ENCODE measurements at regions not wholly inside any gene's neighbourhood (a gene's known extent, or its start where the extent isn't known, plus 50 kb on each side); places are given as distances from the start of the nearest gene placed in this dataset.

DNA sequence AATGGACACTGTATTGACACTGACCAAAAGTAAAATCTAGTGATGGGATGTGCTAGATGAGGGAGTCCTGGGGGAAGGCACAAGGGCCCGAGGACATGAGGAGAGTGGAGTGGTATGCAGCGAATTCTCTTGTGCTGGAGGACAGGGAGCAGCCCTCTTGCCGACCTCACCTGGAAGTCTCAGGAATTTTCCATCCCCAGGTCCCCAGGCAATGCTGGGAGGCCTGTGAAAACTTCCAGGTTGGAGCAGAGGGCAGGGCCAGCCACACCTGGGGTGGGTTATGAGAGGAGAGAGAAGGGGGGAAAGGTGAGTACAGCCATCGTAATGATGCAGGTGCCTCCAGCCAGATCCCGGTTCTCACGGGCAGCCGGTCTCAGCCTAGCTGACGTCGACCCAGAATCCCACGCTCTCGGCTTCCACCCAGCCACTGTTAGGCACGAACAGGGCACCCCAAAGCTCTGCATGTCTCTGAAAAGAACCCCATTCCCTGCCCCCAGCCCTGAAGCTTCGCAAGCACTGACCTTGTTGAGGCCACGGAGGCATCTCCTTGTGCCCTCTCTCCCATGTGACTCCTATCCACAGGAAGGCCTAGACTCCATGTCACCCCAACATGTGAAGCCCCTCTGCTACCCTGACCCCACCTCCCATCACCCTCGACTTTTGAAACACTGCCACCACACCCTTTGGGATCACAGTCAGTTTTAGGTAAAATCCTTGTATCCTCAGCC lies 239.7 kb upstream of the MYO3A start:
- Histone ChIP-seq H3K4me3 (ENCODE audit: low read depth in 1 of 2, low read length in 2 of 2) (no peak overlapping the region), H3K4me1 (ENCODE audit: control insufficient read depth in 1 of 2, insufficient read depth in 2 of 2, low read length in 2 of 2) (no peaks in the 10 kb centered on the region), H3K9me3 (ENCODE audit: control insufficient read depth in 1 of 2, low read length in 2 of 2) (no peaks in the 10 kb centered on the region), H3K27ac (ENCODE audit: low read length) (no peak overlapping the region), H3K36me3 (ENCODE audit: control insufficient read depth in 1 of 2, insufficient read depth in 2 of 2, low read length in 2 of 2) (no peaks in the 10 kb centered on the region), H3K27me3 (ENCODE audit: low read depth, low read length) (no peaks in the 10 kb centered on the region)

DNA sequence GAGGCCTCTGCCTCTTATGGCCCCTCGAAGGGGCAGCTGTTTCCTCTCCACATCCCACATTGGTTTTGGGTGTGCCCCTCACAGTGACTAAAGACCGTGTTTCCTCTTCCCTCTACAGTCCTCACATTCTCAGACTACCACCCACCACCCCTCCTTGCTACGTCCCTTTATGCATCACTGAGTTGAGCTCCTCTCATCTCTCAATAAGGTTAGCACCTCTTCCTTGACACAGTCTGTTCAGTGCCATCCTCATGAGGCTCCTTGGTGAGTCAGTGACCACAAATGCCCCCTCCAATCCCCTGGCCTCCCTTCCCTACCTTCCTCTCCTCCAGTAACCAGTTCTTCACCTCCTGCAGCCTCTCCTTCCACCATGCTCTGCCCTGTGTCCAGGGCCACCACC lies 239.1 kb upstream of the MYO3A start:
- Histone ChIP-seq H3K27ac (ENCODE audit: low read length) (no peak overlapping the region), H3K4me1 (ENCODE audit: control insufficient read depth in 1 of 2, insufficient read depth in 2 of 2, low read length in 2 of 2) (no peaks in the 10 kb centered on the region), H3K4me3 (ENCODE audit: low read depth in 1 of 2, low read length in 2 of 2) (no peak overlapping the region), H3K9me3 (ENCODE audit: control insufficient read depth in 1 of 2, low read length in 2 of 2) (no peaks in the 10 kb centered on the region), H3K36me3 (ENCODE audit: control insufficient read depth in 1 of 2, insufficient read depth in 2 of 2, low read length in 2 of 2) (no peaks in the 10 kb centered on the region), H3K27me3 (ENCODE audit: low read depth, low read length) (no peaks in the 10 kb centered on the region)

DNA sequence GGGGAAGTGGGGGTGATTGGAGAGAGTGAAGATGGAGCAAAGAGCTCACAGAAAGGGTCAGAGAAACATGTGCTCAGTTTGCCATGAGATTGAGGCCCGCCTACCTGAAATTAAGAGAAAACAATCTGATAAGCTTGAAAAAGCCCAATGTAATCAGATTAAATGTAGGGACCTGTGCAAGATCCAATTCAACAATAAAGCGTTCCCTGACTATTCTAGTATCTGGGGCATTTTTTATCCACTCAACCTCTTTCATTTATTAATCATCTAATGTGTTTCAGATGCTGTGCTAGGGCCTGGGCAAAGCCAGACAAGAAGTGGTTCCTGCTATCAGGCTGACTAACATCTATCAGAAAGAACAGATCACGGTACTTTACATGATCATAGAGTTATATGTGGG lies 238.4 kb upstream of the MYO3A start:
- Histone ChIP-seq H3K27me3 (ENCODE audit: low read depth, low read length) (no peaks in the 10 kb centered on the region), H3K4me1 (ENCODE audit: control insufficient read depth in 1 of 2, insufficient read depth in 2 of 2, low read length in 2 of 2) (no peaks in the 10 kb centered on the region), H3K4me3 (ENCODE audit: low read depth in 1 of 2, low read length in 2 of 2) (no peak overlapping the region), H3K9me3 (ENCODE audit: control insufficient read depth in 1 of 2, low read length in 2 of 2) (no peaks in the 10 kb centered on the region), H3K27ac (ENCODE audit: low read length) (no peak overlapping the region), H3K36me3 (ENCODE audit: control insufficient read depth in 1 of 2, insufficient read depth in 2 of 2, low read length in 2 of 2) (no peaks in the 10 kb centered on the region)

DNA sequence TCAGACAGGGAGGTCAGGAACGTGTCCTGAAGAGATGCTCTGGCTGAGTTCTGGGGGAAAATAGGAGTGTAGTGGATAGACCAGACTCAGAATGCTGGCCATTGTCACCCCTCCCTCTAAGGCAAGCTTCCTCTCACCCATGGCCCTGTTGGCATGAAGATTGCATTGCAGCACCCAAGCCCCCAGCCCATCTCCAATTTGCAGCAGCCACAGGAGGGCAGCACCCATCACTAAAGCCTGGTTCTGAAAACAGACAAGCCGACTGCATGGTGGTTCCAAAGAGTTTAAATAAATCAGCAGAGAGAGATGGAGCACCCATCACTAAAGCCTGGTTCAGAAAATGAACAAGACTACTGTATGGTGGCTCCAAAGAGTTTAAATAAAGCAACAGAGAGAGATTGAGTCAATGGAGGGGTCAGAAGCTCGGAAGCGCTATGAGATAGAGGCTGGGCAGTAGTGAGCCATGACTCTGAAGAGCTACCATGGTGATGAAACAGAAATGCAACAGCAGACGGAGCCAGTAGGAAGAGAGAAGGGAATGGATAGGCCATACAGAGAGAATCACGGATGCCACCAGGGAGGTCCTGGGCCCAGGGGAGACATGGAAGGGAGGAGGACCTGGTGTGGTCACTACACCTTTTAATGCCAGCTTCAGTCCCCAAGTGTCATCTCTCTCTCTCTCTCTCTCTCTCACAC lies 237.9 kb upstream of the MYO3A start:
- Histone ChIP-seq H3K9me3 (ENCODE audit: control insufficient read depth in 1 of 2, low read length in 2 of 2) (no peaks in the 10 kb centered on the region), H3K4me1 (ENCODE audit: control insufficient read depth in 1 of 2, insufficient read depth in 2 of 2, low read length in 2 of 2) (no peaks in the 10 kb centered on the region), H3K4me3 (ENCODE audit: low read depth in 1 of 2, low read length in 2 of 2) (no peak overlapping the region), H3K27ac (ENCODE audit: low read length) (no peak overlapping the region), H3K27me3 (ENCODE audit: low read depth, low read length) (no peaks in the 10 kb centered on the region), H3K36me3 (ENCODE audit: control insufficient read depth in 1 of 2, insufficient read depth in 2 of 2, low read length in 2 of 2) (no peaks in the 10 kb centered on the region)

DNA sequence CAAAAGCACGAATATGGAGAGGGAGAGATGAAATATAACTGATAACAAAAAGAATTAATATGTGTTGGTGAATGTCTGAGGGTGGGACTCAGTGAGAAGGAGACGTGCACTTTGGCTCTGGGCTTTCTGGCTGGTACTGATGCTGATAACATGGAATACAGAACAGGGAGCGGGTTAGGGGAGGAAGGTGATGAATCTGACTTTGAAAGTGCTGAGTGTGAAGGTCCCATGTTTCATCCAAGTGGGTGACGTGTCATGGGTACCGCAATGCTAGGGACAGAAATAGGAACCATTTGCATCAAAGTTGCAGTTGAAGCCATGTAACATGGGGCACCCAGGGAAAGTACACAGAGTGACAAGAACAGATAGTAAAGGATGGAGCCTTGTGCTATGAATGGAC lies 236.6 kb upstream of the MYO3A start:
- no peaks in the 10 kb centered on the region for H3K36me3 ChIP-seq (ENCODE audit: control insufficient read depth in 1 of 2, insufficient read depth in 2 of 2, low read length in 2 of 2)
- no peak overlapping the region for H3K27ac ChIP-seq (ENCODE audit: low read length)
- H3K4me3 ChIP-seq (ENCODE audit: low read depth in 1 of 2, low read length in 2 of 2): no peak overlapping the region
- H3K9me3 ChIP-seq (ENCODE audit: control insufficient read depth in 1 of 2, low read length in 2 of 2): no peaks in the 10 kb centered on the region
- H3K4me1 ChIP-seq (ENCODE audit: control insufficient read depth in 1 of 2, insufficient read depth in 2 of 2, low read length in 2 of 2): no peaks in the 10 kb centered on the region
- H3K27me3 ChIP-seq (ENCODE audit: low read depth, low read length): no peaks in the 10 kb centered on the region

DNA sequence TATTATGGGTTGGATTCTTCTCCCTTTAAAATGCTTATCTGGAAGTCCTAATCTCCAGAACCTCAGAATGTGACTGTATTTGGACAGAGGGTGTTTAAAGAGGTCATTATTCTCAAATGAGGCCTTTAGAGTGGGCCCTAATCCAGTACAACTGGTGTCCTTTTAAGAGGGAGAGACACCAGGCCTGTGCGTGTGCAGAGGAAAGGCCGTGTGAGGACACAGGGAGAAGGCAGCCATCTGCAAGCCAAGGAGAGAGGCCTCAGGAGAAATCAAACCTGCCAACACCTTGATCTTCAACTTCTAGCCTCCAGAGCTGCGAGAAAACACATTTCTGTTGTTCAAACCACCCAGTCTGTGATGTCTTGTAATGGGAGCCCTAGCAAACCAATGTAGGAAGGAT lies 235.4 kb upstream of the MYO3A start:
- H3K36me3 ChIP-seq (ENCODE audit: control insufficient read depth in 1 of 2, insufficient read depth in 2 of 2, low read length in 2 of 2): no peaks in the 10 kb centered on the region
- H3K4me1 ChIP-seq (ENCODE audit: control insufficient read depth in 1 of 2, insufficient read depth in 2 of 2, low read length in 2 of 2): no peaks in the 10 kb centered on the region
- H3K27ac ChIP-seq (ENCODE audit: low read length): no peak overlapping the region

DNA sequence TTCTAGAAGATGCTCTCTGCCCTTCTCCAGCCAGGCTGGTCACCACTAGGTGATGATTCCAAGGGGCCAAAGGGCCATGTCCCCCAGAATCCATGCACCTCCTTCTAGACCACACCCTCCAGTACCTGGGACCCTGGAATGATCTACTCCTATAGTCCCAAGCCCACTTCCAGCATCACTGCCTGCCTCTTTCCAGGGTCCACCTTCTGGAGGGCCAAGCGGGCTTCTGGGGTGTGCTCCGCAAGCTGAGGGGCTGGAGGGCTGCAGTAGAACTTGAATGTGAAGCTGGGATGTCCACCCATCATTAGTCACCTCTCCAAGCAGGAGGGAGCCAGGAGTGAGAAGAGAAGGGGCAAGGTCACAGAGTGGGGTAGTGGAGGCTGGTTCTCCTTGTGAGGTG lies 234.4 kb upstream of the MYO3A start:
- H3K27ac ChIP-seq (ENCODE audit: low read length): no peak overlapping the region
- H3K4me3 ChIP-seq (ENCODE audit: low read depth in 1 of 2, low read length in 2 of 2): no peak overlapping the region
- no peaks in the 10 kb centered on the region for H3K36me3 ChIP-seq (ENCODE audit: control insufficient read depth in 1 of 2, insufficient read depth in 2 of 2, low read length in 2 of 2)
- H3K27me3 ChIP-seq (ENCODE audit: low read depth, low read length): no peaks in the 10 kb centered on the region
- H3K4me1 ChIP-seq (ENCODE audit: control insufficient read depth in 1 of 2, insufficient read depth in 2 of 2, low read length in 2 of 2): no peaks in the 10 kb centered on the region
- H3K9me3 ChIP-seq (ENCODE audit: control insufficient read depth in 1 of 2, low read length in 2 of 2): no peaks in the 10 kb centered on the region

More for the DNA sequence above, 235.4 kb upstream of the MYO3A start:
- no peak overlapping the region for H3K4me3 ChIP-seq (ENCODE audit: low read depth in 1 of 2, low read length in 2 of 2)
- no peaks in the 10 kb centered on the region for H3K27me3 ChIP-seq (ENCODE audit: low read depth, low read length)
- H3K9me3 ChIP-seq (ENCODE audit: control insufficient read depth in 1 of 2, low read length in 2 of 2): no peaks in the 10 kb centered on the region

DNA sequence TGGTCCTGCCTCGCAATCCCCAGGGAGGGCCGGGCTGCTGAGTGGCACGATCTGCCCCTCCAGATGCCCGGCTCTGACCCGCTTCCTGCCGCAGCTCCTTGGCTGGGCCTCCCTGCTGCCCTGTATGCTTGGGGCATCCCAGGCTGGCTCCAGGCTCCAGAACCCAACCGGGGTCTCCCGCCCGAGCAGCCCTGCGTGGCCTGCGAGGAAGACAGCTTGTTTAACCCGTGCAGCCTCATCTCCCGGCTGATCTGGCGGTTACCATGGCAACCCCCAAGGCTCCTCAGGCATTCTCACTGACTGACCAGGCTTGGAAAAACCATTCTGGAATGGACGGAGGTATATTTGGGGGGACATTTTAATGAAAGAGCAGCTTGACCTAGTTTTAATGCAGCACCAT lies 232.4 kb upstream of the MYO3A start:
- Histone ChIP-seq H3K9me3 (ENCODE audit: control insufficient read depth in 1 of 2, low read length in 2 of 2) (no peaks in the 10 kb centered on the region), H3K27me3 (ENCODE audit: low read depth, low read length) (no peaks in the 10 kb centered on the region), H3K4me3 (ENCODE audit: low read depth in 1 of 2, low read length in 2 of 2) (no peak overlapping the region), H3K4me1 (ENCODE audit: control insufficient read depth in 1 of 2, insufficient read depth in 2 of 2, low read length in 2 of 2) (no peaks in the 10 kb centered on the region), H3K27ac (ENCODE audit: low read length) (no peak overlapping the region), H3K36me3 (ENCODE audit: control insufficient read depth in 1 of 2, insufficient read depth in 2 of 2, low read length in 2 of 2) (no peaks in the 10 kb centered on the region)

DNA sequence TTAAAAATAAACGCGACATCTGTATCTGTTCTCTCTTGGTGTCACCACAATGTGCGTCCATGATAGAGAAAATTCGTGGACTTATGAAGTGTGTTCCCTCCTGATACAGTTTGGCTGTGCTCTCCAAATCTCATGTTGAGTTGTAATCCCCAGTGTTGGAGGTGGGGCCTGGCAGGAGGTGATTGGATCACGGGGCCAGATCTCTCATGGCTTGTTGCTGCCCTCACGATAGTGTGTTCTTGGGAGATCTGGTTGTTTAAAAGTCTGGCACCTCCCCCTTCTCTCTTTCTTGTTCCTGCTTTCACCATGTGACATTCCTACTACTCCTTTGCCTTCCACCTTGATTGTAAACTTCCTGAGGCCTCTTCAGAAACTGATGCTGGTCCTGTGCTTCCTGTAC lies 229.4 kb upstream of the MYO3A start:
- H3K27me3 ChIP-seq (ENCODE audit: low read depth, low read length): no peaks in the 10 kb centered on the region

DNA sequence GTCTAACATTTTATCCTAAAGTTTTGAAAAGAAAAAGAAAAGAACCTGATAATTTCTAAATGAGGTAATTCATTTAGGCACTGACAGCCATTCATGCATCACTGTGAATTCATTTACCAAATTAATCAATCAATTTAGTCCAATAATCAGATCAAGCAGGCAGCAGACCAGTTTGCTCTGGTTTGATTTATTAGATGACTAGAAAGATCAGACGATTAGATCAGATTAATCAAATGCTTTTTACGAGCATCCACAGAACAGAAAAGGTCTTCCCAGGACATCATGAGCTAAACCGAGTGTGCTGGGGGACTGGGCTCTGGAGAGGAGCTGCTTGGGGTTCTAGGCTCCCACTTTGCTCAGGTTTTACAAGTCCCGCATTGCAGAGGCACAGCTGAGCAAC lies 226.5 kb upstream of the MYO3A start:
- Histone ChIP-seq H3K36me3 (ENCODE audit: control insufficient read depth in 1 of 2, insufficient read depth in 2 of 2, low read length in 2 of 2) (no peaks in the 10 kb centered on the region), H3K9me3 (ENCODE audit: control insufficient read depth in 1 of 2, low read length in 2 of 2) (no peaks in the 10 kb centered on the region), H3K4me1 (ENCODE audit: control insufficient read depth in 1 of 2, insufficient read depth in 2 of 2, low read length in 2 of 2) (no peaks in the 10 kb centered on the region), H3K4me3 (ENCODE audit: low read depth in 1 of 2, low read length in 2 of 2) (no peak overlapping the region), H3K27ac (ENCODE audit: low read length) (no peak overlapping the region), H3K27me3 (ENCODE audit: low read depth, low read length) (no peaks in the 10 kb centered on the region)

More for the DNA sequence above, 229.4 kb upstream of the MYO3A start:
- H3K4me1 ChIP-seq (ENCODE audit: control insufficient read depth in 1 of 2, insufficient read depth in 2 of 2, low read length in 2 of 2): no peaks in the 10 kb centered on the region
- H3K36me3 ChIP-seq (ENCODE audit: control insufficient read depth in 1 of 2, insufficient read depth in 2 of 2, low read length in 2 of 2): no peaks in the 10 kb centered on the region
- H3K27ac ChIP-seq (ENCODE audit: low read length): no peak overlapping the region
- H3K9me3 ChIP-seq (ENCODE audit: control insufficient read depth in 1 of 2, low read length in 2 of 2): no peaks in the 10 kb centered on the region
- H3K4me3 ChIP-seq (ENCODE audit: low read depth in 1 of 2, low read length in 2 of 2): no peak overlapping the region

DNA sequence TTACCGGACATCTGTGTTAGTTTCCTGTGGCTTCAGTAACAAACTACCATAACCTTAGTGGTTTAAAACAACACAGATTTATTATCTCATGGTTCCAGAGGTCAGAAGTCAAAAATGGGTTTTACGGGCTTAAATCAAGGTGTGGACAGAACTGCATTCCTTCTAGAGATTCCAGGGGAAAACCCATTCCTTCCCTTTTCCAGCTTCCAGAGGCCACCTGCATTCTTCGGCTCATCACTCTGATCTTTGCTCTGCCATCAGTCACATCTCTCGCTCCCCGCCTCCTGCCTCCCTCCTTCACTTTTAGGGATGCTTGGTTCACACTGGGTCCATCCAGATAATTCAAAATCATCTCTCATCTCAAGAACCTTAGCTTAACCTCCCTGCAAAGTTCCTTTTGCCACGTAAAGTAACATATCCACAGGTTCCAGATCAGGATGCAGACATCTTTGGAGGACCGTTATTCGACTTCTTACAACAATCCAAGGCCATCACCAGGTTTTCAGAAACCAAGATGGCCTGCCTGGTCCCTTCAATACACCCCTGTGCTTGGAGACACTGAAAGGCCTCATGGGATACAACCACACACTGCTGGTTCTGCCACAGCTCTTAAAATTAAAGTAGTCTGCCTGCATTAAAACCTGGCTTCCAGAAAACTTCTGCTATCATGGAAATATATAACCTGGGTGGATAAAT lies 225.9 kb upstream of the MYO3A start:
- no peaks in the 10 kb centered on the region for H3K36me3 ChIP-seq (ENCODE audit: control insufficient read depth in 1 of 2, insufficient read depth in 2 of 2, low read length in 2 of 2)
- H3K27ac ChIP-seq (ENCODE audit: low read length): no peak overlapping the region
- no peaks in the 10 kb centered on the region for H3K9me3 ChIP-seq (ENCODE audit: control insufficient read depth in 1 of 2, low read length in 2 of 2)
- no peaks in the 10 kb centered on the region for H3K27me3 ChIP-seq (ENCODE audit: low read depth, low read length)
- no peak overlapping the region for H3K4me3 ChIP-seq (ENCODE audit: low read depth in 1 of 2, low read length in 2 of 2)
- no peaks in the 10 kb centered on the region for H3K4me1 ChIP-seq (ENCODE audit: control insufficient read depth in 1 of 2, insufficient read depth in 2 of 2, low read length in 2 of 2)

Measured in muscle layer of duodenum (tissue), 2 donors.